Activated T-cell treated with anti-CD3 and anti-CD28 coated beads for 4 hours (primary cell): ENCODE measurements at regions not wholly inside any gene's neighbourhood (a gene's known extent, or its start where the extent isn't known, plus 50 kb on each side); places are given as distances from the start of the nearest gene placed in this dataset.
"Not testable (repeated sequence)": the region's sequence is repeated elsewhere in the genome, so short reads cannot be mapped to it uniquely, and the experiment has no call there.

ENCODE experiments used
- DNase-seq: peaks from one replicate; pipeline ENCODE4 v3.0.0-alpha.2; 2020

DNA sequence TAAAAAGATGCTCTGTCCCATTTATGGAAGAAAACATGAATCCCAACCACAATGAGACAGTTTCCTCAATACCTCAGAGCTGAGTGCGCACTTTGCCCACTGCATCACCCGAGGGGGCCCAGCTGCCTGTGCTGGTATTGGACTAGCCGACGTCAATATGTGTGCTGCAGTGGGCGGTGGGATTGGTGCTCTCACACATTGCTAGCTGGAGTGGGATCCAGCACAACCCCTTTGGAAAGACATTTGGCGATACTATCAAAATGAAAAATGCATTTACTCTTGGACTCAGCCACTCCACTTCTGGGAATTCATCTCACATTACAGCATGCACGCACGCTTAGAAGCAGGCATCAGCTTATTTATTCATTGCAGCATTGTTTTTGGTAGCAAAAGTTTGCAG lies 289.2 kb upstream of the FOXF1 start:
- no peak for DNase-seq

DNA sequence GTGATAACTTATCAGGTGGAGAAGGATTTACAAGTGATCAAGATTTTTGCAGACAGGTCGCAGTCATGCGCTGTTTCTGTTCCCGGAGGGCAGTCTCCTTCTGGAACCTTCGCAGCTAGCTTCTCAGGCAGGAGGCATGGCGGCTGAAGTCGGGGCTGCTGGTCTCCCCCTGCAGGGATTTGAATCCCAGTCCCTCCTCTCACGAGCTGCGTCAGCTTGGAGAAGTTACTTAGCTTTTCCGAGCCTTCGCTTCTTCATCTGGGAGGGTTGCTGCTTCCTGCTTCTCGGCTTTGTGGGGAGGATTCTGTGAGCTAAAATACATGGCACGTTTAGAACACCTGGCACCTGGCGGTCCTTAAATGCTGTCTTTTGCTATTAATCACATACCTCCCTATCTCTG lies 287.8 kb upstream of the FOXF1 start:
- no peak for DNase-seq

DNA sequence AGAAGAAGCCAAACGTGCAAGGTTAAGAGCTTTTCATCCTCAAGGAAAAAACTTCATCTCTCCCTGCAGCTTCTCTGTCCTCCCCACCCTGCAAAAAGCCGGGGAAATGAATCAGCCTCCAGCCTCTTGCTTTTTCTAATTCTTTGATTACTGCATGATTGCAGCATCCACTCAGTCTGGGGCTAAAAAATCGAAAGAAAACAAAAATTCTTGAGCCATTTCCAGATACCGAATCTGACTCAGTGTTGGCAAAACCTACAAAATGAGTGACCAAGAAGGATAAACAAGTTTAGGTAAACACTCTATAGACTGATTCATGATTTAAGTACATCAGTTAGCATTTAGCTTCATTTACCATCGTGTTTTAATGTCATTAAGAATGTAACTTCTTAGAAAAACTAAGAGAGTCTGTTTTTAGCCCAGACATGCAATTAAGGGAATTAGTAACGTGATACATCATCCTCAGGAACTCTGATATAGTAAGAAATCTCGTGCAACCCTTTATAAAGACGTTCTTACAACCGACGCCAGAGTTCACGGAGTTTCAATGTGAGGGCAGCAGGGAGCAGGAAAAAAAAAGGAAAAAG lies 287.3 kb upstream of the FOXF1 start:
- DNase-seq = no peak

DNA sequence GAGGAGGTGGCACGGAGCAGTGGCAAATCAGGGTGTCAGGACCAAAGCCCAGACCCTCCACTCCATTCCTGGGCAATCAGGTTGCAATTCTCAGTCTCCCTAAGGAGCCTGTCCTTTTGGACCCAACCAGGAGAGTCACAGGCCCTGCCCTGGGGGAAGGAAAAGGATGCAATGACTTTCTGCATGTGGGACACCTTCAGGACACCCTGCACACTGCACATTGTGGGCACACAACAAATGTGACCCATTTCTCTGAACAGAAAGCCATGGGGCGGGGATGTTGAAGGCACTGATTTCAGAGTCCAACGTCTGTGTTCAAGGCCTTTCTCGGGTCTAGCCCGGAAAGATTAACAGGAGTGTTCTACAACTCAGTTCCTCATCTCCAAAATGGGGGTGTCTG lies 286.2 kb upstream of the FOXF1 start:
- no peak for DNase-seq

DNA sequence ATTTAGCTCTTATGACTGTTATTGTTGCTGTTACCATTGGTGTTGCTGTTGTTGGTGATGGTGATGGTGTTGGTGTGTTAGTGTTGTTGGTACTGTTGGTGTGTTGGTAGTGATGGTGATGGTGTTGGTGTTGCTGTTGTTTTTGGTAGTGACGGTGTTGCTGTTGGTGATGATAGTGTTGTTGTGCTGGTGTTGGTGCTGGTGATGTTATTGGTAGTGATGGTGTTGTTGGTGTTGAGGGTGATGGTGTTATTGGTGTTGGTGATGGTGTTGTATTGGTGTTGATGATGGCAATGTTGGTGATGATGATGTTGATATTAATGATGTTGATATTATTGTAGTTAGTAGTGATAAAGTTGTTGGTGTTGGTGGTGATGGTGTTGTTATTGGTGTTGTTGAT lies 285.7 kb upstream of the FOXF1 start:
- DNase-seq = no peak

DNA sequence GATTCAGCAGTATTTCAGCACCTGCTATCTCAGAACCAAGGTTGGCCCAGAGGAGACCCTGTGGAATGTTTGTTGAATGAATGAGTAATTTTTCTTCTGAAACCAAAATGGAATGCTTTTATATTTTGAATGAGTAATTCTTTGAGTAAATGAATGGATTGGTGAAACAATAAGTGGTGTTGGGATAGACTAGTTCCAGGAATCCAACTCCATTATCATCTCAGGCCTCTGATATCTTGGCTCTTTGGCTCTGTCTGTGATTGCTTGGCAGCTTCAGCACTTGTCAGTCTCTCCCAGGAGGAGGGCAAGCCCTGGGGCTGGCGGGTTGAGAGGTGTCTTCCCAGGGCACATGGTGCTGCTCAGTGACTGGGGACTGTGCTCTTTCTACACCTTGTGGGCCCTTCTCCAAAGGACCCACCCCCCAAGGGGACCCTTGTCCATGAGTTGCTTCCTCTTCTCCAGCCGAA lies 284.4 kb upstream of the FOXF1 start:
- no peak for DNase-seq

DNA sequence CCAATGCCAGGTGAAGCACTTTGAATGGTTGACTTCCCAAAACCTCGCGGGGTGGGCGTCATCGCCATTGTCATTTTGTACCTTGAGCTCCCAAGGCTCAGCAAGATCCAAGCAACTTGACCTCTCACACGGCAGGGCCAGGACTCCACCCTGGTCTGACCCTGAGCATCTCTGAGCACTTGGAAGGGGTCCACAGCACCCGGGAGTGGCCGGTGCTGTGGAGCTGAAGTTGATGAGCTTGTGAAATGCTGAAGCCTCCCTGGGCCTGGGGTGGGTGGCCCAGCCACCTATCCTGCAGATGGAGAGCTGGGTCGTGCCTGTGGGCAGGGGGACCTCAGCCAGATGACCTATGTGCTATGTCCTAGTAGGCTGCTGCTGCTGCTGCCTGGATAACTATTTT lies 283.3 kb upstream of the FOXF1 start:
- DNase-seq = no peak

DNA sequence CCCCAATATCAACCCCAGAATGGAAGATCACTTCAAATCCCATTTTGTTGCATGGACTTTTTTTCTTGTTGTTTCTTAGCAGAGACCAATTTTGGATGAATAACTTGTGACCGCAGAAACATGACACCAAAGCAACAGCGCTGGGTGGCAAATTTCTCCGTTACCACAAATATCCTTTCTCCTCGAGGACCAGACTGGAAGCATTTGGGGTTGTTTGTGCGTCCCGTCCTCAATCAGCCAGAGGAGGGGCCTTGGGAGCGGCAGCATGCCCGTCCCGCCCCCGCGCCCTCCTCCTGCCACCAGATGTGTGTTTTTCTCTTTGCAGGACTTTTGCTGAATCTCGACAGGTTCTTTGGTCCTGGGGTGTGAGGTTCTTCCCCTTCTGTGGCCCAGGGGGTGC lies 282.5 kb upstream of the FOXF1 start:
- no peak for DNase-seq

DNA sequence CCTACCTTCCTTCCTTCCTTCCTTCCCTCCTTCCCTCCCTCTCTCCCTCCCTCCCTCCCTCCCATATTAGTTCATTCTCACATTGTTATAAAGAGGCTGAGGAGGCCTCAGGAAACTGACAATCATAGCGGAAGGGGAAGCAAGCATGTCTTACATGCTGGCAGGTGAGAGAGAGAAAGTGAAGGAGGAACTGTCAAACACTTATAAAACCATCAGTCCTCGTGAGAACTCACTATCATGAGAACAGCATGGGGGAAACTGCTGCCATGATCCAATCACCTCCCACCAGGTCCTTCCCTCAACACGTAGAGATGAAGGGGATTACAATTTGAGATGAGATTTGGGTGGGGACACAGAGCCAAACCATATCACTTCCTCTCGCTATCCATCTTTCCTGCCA lies 281.6 kb upstream of the FOXF1 start:
- no peak for DNase-seq

DNA sequence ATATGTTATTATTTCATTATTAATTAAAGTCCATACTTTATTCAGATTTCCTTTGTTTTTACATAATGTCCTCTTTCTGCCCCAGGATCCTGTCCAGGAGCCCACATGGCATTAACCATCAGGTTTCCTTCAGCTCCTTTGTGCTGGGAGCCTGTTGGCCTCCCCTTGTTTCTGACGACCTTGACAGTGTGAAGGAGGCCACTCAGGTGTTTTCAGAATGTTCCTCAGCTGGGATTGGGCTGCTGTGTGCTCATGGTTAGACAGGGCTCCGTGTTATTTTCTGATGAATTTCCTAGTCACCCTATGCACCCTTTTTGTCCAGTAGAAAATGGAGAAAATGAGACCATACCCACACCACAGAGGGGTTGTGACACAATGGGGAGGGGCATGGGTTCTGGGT lies 281.0 kb upstream of the FOXF1 start:
- DNase-seq = no peak

DNA sequence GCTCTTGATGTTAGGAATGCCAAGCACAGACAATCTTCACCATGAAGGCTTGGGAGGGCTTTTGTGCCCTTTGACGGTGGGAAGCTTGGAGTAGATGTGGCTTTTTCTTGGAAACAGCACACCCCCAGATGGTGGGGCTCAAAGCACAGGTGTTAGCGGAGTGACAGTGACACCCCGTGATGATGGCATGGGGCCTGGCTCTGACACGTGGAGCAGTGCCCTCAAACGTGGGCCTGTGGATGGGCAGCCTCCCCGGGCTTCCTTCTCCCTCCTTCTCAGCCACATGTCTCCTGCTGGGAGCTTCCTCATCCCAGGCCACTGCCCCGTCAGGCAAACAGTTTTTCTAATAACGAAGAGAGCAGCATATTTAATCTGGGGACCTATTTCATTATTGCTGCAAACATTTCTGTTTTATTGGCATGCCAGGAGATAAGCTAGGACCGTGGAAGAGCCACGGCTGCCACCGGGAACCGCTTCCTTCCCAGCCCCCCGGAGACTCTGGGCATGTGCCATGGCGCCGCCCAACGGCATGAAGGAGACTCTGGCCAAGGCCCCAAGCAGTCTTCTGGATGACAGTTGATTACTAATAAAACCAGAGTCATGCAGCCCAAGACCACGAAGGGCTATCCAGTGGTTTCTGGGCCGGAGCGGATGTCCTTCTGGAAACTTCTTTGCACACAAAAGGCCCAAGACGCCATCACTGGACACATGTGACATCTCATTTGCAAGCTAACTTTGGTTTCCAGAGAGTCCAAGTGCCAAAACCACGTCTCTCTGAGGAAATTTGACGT lies 280.3 kb upstream of the FOXF1 start:
- DNase-seq = no peak

DNA sequence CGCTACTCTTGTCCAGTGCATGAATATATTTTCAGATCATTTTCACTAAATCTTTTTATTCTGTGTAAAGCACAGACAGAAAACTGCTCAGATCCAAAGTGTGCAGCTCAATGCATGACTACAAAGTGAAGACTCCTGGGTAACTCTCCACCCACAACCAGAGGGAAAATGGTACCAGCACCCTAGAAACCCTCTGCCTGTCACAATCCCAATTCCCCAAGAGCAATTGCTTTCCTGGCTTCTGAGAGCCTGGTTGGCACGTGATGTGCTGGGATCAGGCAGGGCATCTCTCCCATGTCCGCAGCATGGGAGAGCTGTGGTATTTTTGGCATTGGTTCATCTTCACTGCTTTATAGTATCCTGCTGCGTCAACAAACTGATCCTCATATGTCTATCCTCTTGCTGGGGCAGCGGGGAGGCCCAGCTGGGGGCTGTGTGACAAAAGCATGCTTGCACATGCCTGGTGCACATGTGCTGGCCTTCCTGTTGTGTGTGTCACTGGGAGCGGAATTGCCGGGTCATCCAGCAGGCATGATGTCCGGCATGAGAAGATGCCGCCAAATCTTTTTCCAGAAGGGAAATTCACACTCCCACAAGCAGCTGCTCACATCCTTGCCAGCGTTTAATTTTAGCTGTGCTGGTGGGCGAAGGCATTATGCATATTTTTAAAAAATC lies 278.9 kb upstream of the FOXF1 start:
- no peak for DNase-seq

DNA sequence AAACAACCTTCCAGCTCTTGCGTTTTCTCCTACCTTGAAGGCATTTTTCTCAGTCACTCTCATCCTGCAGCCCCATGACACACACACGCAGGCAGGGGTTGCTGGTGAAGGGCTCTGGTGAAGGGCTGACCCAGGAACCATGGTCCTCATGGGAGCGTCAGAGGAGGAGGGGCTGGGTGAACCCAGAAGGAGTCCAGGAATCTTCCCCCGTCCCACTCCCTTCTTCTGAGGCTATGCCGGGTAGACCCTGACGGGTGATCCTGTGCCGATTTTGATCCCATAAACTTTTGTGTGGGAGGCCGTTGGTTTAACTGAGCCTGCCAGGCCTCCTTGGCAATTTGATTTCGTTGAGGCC lies 278.4 kb upstream of the FOXF1 start:
- no peak for DNase-seq

DNA sequence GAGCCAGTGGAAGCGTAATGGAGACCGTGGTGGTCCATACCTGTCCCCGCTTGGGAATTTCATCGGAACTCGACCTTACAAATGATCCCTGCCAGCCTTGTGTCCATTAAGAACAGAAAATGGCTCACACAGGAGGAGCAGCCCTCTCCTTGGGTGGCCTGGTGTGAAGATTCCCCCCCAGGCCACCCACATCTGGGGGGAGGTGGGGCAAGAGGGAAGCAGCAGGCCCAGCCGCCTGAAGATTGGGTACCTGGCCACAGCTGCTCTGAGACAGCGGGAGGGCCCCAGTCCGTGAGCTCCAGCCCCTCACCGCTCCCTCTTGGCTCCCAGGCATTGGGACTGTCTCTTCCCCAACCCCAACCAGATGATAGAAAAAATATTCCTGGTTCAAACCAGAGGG lies 277.8 kb upstream of the FOXF1 start:
- no peak for DNase-seq

DNA sequence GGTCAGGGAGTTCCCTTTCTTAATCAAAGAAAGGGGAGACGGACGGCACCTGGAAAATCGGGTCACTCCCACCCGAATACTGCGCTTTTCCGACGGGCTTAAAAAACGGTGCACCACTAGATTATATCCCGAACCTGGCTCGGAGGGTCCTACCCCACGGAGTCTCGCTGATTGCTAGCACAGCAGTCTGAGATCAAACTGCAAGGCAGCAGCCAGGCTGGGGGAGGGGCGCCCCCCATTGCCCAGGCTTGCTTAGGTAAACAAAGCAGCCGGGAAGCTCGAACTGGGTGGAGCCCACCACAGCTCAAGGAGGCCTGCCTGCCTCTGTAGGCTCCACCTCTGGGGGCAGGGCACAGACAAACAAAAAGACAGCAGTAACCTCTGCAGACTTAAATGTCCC lies 276.8 kb upstream of the FOXF1 start:
- DNase-seq = not testable (repeated sequence)

DNA sequence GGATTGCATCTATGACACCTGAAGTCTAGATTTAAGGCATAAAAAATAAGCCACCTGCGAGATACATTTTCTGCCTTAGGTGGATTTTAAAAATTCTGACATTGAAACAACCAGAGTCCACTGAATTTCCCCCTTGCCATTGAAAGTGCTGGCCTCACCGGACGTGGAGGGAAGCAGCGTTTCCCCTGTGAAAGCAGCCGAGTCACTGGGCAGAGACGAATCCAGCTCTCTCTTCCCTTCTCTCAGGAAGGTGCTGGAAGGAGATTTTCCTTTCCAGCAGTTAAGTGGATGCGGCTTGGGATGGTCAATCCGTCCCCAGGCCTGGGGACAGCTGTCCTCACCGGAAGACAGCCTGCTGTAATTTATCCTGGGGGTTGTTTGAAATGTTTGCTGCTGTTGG lies 270.9 kb upstream of the FOXF1 start:
- no peak for DNase-seq

DNA sequence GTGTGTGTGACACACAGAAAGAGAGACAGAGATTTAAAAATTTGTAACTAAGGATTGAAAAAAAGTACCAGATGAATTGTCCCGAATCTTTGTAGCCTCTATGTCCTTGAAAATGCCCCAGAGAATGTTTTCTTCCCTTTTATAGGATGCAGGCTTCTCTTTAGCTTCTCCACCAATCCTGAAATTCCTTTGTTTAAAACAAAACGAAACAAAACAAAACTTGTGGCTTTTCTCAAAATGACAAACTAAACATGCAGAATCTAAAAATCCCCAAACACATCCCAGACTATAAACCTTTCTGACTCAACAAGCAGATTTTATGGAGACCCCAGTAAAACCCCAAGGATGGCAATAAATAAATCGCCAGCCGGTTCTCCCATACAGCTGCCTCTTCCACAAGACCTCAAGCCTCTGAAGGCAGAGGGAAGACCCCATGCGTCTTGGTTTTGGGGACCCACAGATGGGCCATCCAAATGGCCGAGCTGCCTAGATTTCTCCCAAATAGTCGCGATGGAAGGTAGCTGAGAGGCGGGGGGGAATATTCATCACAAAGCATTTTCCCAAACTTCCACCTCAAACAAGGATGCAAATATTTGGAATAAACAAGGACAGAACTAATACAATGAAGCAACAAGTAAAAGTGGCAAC lies 269.5 kb upstream of the FOXF1 start:
- DNase-seq = no peak

DNA sequence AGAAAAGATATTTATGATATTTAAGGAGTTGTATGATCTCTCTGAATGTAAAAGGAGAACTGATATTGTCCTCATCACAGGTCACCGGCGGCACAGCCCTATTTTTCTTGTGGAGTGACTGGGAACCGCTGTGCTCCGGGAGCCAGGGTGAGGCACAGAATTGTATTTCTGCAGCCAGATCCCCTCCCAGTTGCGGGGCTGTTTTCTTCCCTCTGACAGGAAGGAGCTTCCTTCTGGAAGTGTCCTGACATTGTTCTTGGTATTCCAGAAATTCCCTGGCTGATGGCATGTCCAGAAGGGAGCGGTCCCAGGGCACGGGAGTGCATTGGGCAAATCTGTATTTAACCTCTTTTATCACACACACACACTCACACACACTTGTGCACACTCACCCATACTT lies 268.6 kb upstream of the FOXF1 start:
- no peak for DNase-seq

DNA sequence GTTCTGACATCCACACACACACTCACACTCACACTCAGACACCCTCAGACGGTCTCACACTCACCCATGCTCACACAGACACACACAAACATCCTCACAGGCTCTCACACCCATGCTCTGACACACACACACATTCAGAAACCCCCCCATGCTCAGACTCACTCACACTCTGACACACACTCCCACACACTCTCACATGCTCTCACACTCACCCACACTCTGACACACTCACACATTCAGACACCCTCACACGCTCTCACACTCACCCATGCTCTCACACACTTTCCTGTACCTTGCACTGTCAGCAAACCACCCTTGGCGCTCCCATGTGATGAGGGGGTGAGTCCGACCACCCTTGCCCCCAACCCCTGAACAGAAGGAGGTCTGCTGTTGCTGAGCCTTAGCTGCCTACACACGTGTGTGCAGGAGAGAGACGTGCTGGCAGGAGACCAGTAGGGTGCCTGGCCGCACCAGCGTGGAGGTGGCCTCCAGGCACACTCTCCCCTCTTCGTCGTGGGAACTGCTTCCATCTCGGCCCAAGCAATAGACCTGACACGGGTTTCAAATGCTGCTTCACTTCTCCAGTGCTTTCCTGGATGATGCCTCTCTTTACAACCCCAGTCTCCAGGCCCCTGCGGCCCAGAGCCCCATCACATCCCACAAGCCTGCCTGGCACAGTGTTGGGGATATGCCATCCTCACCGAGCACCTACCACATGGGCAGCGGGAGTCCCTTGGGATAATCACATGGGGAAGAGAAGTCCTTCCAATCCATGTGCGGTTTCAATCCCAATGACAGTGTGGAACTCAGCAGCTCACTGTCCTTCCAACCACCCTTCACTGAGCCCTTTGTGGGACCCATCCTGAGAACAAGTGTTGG lies 267.8 kb upstream of the FOXF1 start:
- no peak for DNase-seq

DNA sequence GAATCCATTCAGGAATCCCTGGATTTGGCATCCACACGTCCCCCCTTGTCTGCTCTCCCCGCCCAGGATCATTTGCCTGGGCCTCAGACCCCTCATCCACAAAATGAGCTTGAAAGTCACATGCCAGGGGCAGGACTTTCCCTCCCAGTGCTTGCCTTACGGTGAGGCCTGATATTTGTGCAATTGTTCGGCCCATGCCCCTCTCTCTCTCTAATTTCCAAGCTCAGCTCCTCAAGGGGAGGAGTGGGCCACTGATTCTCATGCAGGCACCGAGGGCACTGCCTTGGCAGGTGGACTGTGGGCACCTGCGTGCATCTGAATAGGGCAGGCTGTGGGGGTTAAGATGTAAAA lies 267.2 kb upstream of the FOXF1 start:
- DNase-seq = no peak

DNA sequence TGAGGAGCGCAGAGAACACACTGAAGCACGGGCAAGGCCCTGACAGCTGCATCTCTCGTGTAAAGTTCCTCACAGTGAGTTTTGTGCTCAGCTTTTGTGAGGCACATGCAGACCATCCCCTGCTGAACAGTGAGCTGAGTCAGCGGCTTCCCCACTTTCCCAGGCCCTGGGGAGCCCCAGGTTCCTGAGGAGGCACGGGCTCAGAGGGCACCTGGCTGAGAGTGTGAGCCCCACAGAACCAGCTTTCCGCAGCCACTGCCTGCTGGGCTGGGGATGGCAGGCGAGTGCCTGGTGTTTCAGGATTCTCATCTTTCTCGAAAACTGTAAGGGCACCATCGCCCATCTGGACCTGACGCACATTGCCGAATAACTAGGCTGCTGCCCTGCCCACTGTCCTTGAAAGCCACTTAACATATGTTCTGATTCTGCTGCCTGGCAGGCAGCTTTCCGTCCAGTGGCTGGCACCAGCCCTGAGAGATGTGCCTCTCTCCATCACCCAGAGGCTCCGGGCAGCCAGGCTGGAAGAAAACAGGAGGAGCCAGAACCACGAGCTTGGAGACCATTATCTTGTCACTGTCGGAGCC lies 266.7 kb upstream of the FOXF1 start:
- DNase-seq = no peak

DNA sequence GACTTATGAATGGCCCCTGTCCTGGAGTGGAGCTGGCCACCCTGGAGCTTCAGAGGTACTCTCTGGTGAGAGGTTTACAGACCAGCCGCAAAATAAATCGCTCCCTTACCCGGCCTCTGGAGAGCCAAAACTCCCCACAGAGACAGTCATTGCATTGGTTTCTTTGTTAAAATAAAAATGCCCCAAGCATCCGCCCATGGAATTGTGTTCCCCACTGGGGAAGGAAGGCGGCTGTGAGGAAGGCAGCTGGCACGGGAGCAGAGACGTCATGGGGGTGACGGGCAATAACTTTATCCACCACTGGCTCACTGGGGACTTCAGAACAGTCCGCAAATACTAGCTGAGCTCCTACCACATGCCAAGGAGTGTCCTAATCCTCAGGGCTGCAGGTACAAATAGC lies 266.2 kb upstream of the FOXF1 start:
- DNase-seq = no peak

DNA sequence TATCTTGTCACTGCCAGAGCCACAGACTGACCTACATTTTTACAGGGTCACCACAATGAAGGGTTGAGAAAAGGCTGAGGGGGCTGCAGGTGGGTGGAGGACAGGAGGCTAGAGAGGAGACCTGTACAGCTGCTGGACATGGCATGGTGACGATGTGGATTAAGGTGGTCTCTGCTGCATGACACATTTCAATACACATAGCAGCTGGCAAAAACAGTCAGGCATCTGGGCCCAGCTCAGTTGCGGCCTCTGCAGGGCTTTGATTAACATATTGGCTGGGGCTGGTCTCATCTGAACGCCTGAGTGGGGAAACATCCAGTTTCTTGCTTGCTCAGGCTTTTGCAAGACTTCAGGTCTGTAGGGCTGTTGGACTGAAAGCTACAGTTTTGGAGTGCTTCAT lies 265.4 kb upstream of the FOXF1 start:
- DNase-seq = no peak
